K562 (cell line): ENCODE measurements at regions not wholly inside any gene's neighbourhood (a gene's known extent, or its start where the extent isn't known, plus 50 kb on each side); places are given as distances from the start of the nearest gene placed in this dataset.

Experiments
- ATAC-seq: fragments of 200-7000 bp; cut with Tn5 transposase; 3 replicates; pipeline ENCODE4 v1.9.1; 2020; ENCODE audit warnings: moderate library complexity
- BruUV-seq: library from RNA; stranded (reverse); fragments of 400-500 nt; replicated peaks from 2 replicates; lab custom pipeline; 2021; lab: Mats Ljungman, UMichigan
- CTCF ChIA-PET: fragments of 300-600 bp; formaldehyde crosslinking; extraction: SDS; loops from one replicate; lab custom pipeline; 2021; ENCODE audit warnings: low intra/inter-chr PET ratio; lab: Yijun Ruan, JAX
- POLR2A ChIA-PET: fragments of 300-600, 350-650 bp; sonication (Branson Sonifier 250); formaldehyde crosslinking; extraction: SDS; loops from one replicate; lab custom pipeline; 2021; ENCODE audit warnings: antibody characterized with exemption, inconsistent platforms; lab: Yijun Ruan, JAX
- DNase-seq, 4 experiments: peaks; one replicate each; pipeline versions ENCODE4 v3.0.0 to v3.0.0-alpha.2; 2011 to 2018; ENCODE audit warnings: low spot score in 3 of 4, mixed read lengths in 3 of 4; ENCODE audit errors: extremely low read depth in 1 of 4
- FAIRE-seq: peaks from 2 replicates; lab custom pipeline; 2011; peaks lifted over from hg19 to GRCh38; lab: Jason Lieb, UNC
- H2AFZ ChIP-seq: 2 replicates; pipeline ENCODE4 v1.6.0; 2011; ENCODE audit warnings: low read depth, low read length, control low read depth, inconsistent platforms
- H3K27ac ChIP-seq: fragments of 200-600 bp; 3 replicates; pipeline ENCODE4 v1.8.0; 2011; ENCODE audit warnings: low read depth, mild to moderate bottlenecking, control low read depth, inconsistent platforms, low read length, moderate library complexity, mixed read lengths; ENCODE audit errors: extremely low read depth
- H3K27me3 ChIP-seq, 2 experiments: fragments of 300-600 bp in 1 of 2; 2 replicates in 1 of 2; 3 replicates in 1 of 2; pipeline versions ENCODE4 v1.6.0 to v1.8.0; 2011; ENCODE audit warnings: inconsistent platforms in 2 of 2, low read length in 2 of 2, mild to moderate bottlenecking in 1 of 2, mixed read lengths in 1 of 2, moderate library complexity in 1 of 2; ENCODE audit not compliant: control insufficient read depth in 2 of 2, insufficient read depth in 2 of 2
- H3K36me3 ChIP-seq: fragments of 300-600 bp; 3 replicates; pipeline ENCODE4 v1.8.0; 2011; ENCODE audit warnings: mild to moderate bottlenecking, low read length, inconsistent platforms; ENCODE audit not compliant: control insufficient read depth, insufficient read depth
- H3K4me1 ChIP-seq, 2 experiments: fragments of 200-600 bp in 1 of 2; replicated peaks in 1 of 2; 2 replicates in 1 of 2; 3 replicates in 1 of 2; pipeline versions ENCODE4 v1.5.1 to v1.8.0; 2011; ENCODE audit warnings: inconsistent platforms in 2 of 2, low read length in 2 of 2, mild to moderate bottlenecking in 1 of 2, mixed read lengths in 1 of 2, moderate library complexity in 1 of 2; ENCODE audit not compliant: control insufficient read depth in 2 of 2, insufficient read depth in 2 of 2
- H3K4me2 ChIP-seq: 2 replicates; pipeline ENCODE4 v1.6.1; 2011; ENCODE audit warnings: low read length, control low read depth, inconsistent platforms, mixed read lengths; ENCODE audit not compliant: insufficient read depth
- H3K4me3 ChIP-seq: fragments of 200-600 bp; sonication (generic), shearing (Covaris generic); 2 replicates; pipeline ENCODE4 v1.5.1; 2016; ENCODE audit warnings: control low read depth, inconsistent platforms
- H3K79me2 ChIP-seq: fragments of 200-600 bp; 3 replicates; pipeline ENCODE4 v1.8.0; 2011; ENCODE audit warnings: low read length, inconsistent platforms; ENCODE audit not compliant: control insufficient read depth, insufficient read depth
- H3K9ac ChIP-seq, 2 experiments: 2 replicates each; pipeline versions ENCODE4 v1.6.0 to v1.6.1; 2011; ENCODE audit warnings: low read depth in 2 of 2, low read length in 2 of 2, control low read depth in 1 of 2, inconsistent platforms in 1 of 2, mild to moderate bottlenecking in 1 of 2, mixed read lengths in 1 of 2; ENCODE audit not compliant: insufficient read depth in 1 of 2
- H3K9me1 ChIP-seq: one replicate; pipeline ENCODE4 v1.6.0; 2011; ENCODE audit warnings: inconsistent platforms, mild to moderate bottlenecking, low read length, moderate library complexity; ENCODE audit not compliant: control insufficient read depth, insufficient read depth
- H3K9me3 ChIP-seq: replicated peaks from 2 replicates; pipeline ENCODE4 v1.5.1; 2011; ENCODE audit warnings: low read depth, low read length, inconsistent platforms; ENCODE audit not compliant: control insufficient read depth, insufficient read depth
- H4K20me1 ChIP-seq: replicated peaks from 2 replicates; pipeline ENCODE4 v1.6.1; 2011; ENCODE audit warnings: low read length, inconsistent platforms, mixed read lengths; ENCODE audit not compliant: control insufficient read depth, insufficient read depth
- CAMTA2 ChIP-seq: fragments of 250-450 bp; sonication (Bioruptor Pico); conservative IDR thresholded peaks from 2 replicates; pipeline ENCODE4 v1.5.1; 2022
- CBFA2T2 ChIP-seq: fragments of 450-650 bp; conservative IDR thresholded peaks from 2 replicates; pipeline ENCODE4 v1.6.1; 2017; ENCODE audit warnings: mild to moderate bottlenecking
- FOXJ3 ChIP-seq: sonication (generic); formaldehyde crosslinking; IDR thresholded peaks from 2 replicates; pipeline ENCODE4 v1.4.0; 2020; ENCODE audit warnings: mild to moderate bottlenecking, missing genetic modification reagents
- MCM7 ChIP-seq, 2 experiments: fragments of 450-650 bp; IDR thresholded peaks; 2 replicates each; pipeline ENCODE4 v1.6.1; 2016 to 2018
- POLR3A ChIP-seq: IDR thresholded peaks from 2 replicates; pipeline ENCODE4 v1.6.1; 2011; ENCODE audit warnings: borderline replicate concordance, mild to moderate bottlenecking, moderate library complexity; ENCODE audit not compliant: insufficient read length, insufficient read depth; ENCODE audit errors: extremely low read depth
- RNF2 ChIP-seq: sonication (generic); IDR thresholded peaks from 2 replicates; pipeline ENCODE4 v1.6.1; 2016
- RREB1 ChIP-seq: fragments of 250-450 bp; sonication (Bioruptor Pico); IDR thresholded peaks from 2 replicates; pipeline ENCODE4 v1.4.0; 2020
- ZBTB12 ChIP-seq: fragments of 250-450 bp; sonication (Bioruptor Pico); IDR thresholded peaks from 2 replicates; pipeline ENCODE4 v1.4.0; 2020
- WGBS: fragments of 100-300 bp; shearing (Covaris generic); methylation state at CpG from one replicate; pipeline ENCODE4 v1.1.6; 2016; ENCODE audit warnings: low coverage, mixed read lengths; ENCODE audit not compliant: insufficient coverage; ENCODE audit errors: missing lambda C conversion rate; 5-methylcytosine and 5-hydroxymethylcytosine counted together
- in situ Hi-C: fragments of 300-500 bp; cut with MboI; formaldehyde crosslinking; loops from 4 replicates; pipeline ENCODE4 v1.15.0; 2018; ENCODE audit warnings: inconsistent platforms, mixed read lengths
- intact Hi-C: fragments of 100-400 bp; cut with micrococcal nuclease; formaldehyde crosslinking; loops from 2 replicates; pipeline ENCODE4 v1.14.2; 2022
- TF ChIP-seq, protein P1 (sequence below): sonication (generic); formaldehyde crosslinking; IDR thresholded peaks from 2 replicates; pipeline ENCODE4 v1.9.0; 2022; ENCODE audit warnings: mild to moderate bottlenecking, missing genetic modification reagents

DNA sequence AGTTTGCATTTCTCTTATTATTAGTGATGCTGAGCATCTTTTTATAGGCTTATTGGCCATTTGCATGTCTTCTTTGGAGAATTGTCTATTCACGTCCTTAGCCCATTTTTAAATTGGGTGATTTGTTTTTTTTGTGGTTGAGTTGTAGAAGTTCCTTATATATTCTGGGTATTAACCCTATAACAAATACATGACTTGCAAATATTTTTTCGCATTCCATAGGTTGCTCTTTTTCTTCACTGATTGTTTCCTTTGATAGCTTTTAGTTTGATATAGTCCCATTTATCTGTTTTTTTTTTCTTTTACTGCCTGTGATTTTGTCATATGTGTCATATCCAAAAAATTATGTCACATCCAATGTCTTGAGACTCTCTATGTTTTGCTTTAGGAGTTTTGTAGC is 243.6 kb downstream of the GPD2 start (continued):
- TF ChIP-seq, protein P1, sequence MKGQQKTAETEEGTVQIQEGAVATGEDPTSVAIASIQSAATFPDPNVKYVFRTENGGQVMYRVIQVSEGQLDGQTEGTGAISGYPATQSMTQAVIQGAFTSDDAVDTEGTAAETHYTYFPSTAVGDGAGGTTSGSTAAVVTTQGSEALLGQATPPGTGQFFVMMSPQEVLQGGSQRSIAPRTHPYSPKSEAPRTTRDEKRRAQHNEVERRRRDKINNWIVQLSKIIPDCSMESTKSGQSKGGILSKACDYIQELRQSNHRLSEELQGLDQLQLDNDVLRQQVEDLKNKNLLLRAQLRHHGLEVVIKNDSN = no peak
- TF ChIP-seq RNF2 = no peak
- no peak for TF ChIP-seq ZBTB12 (CRISPR knock-in tag)
- TF ChIP-seq MCM7 (IDR thresholded peaks at IDR 0.05) = no peak

DNA sequence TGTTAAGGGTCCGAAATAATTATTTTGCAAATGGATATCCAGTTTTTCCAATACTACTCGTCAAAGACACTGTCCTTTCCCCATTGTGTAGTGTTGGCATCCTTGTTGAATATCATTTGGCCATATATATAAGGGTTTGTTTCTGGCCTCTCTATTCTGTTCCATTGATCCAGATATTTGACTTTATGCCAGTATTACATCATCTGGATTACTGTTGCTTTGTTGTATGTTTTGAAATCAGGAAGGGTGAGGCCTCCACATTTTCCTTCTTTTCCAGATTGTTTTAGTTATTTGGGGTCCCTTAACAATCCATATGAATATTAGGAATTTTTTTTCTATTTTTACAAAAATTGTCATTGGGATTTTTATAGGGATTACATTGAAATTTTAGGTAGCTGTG is 244.1 kb downstream of the GPD2 start:
- Histone ChIP-seq H3K27ac (no peak overlapping the region), H3K9me3 (no peaks in the 10 kb centered on the region), H3K79me2 (no peaks in the 10 kb centered on the region), H3K9ac (no peak overlapping the region), H2AFZ (no peak overlapping the region), H3K9me1 (no peaks in the 10 kb centered on the region), H3K4me3 (no peak overlapping the region), H3K4me1 (no peaks in the 10 kb centered on the region), H3K27me3 (no peaks in the 10 kb centered on the region), H3K4me2 (no peak overlapping the region), H3K36me3 (no peaks in the 10 kb centered on the region), H4K20me1 (no peaks in the 10 kb centered on the region)
- CTCF ChIA-PET = no interaction called here
- TF ChIP-seq FOXJ3 (CRISPR knock-in tag) (no peak), CBFA2T2 (no peak), RREB1 (CRISPR knock-in tag) (no peak), POLR3A (no peak), CAMTA2 (CRISPR knock-in tag) (no peak)
- no TSS peak for BruUV-seq
- FAIRE-seq (no peak), ATAC-seq (no peak), DNase-seq (no peak)
- intact Hi-C loops = no loop called here
- 28% methylated on average over 2 of the region's 2 CpGs for WGBS
- POLR2A ChIA-PET = no interaction called here
- in situ Hi-C loops = no loop called here
